H9 (cell line): ENCODE measurements at regions not wholly inside any gene's neighbourhood (a gene's known extent, or its start where the extent isn't known, plus 50 kb on each side); places are given as distances from the start of the nearest gene placed in this dataset.

Experiments
- DNase-seq: peaks from one replicate; pipeline ENCODE4 v3.0.0-alpha.2; 2017
- H2AFZ ChIP-seq: one replicate; pipeline ENCODE4 v1.6.1; 2013; ENCODE audit warnings: mild to moderate bottlenecking, low read length, control low read depth, moderate library complexity
- H2AK5ac ChIP-seq: 2 replicates; pipeline ENCODE4 v1.6.1; 2013; ENCODE audit warnings: low read length, control low read depth, mixed read lengths; ENCODE audit not compliant: insufficient read length
- H2BK120ac ChIP-seq: one replicate; pipeline ENCODE4 v1.6.1; 2013; ENCODE audit warnings: low read depth, mild to moderate bottlenecking, low read length, control low read depth, inconsistent platforms; ENCODE audit not compliant: poor library complexity, severe bottlenecking
- H2BK12ac ChIP-seq: 2 replicates; pipeline ENCODE4 v1.6.1; 2013; ENCODE audit warnings: low read length, control low read depth, mixed read lengths, low read depth; ENCODE audit not compliant: insufficient read length
- H2BK15ac ChIP-seq: 2 replicates; pipeline ENCODE4 v1.6.1; 2013; ENCODE audit warnings: low read depth, low read length, control low read depth
- H2BK20ac ChIP-seq: one replicate; pipeline ENCODE4 v1.6.1; 2013; ENCODE audit warnings: low read depth, mild to moderate bottlenecking, low read length, control low read depth, inconsistent platforms; ENCODE audit not compliant: poor library complexity, severe bottlenecking
- H2BK5ac ChIP-seq: 2 replicates; pipeline ENCODE4 v1.6.1; 2013; ENCODE audit warnings: low read length, control low read depth, mixed read lengths; ENCODE audit not compliant: insufficient read length
- H3K14ac ChIP-seq: 2 replicates; pipeline ENCODE4 v1.6.1; 2013; ENCODE audit warnings: low read length, control low read depth; ENCODE audit not compliant: insufficient read depth
- H3K18ac ChIP-seq: 2 replicates; pipeline ENCODE4 v1.6.1; 2013; ENCODE audit warnings: low read depth, mild to moderate bottlenecking, mixed read lengths, low read length, control low read depth; ENCODE audit not compliant: insufficient read length
- H3K23ac ChIP-seq: 2 replicates; pipeline ENCODE4 v1.6.1; 2013; ENCODE audit warnings: low read length, control low read depth, mixed read lengths, low read depth; ENCODE audit not compliant: insufficient read length
- H3K23me2 ChIP-seq: 2 replicates; pipeline ENCODE4 v1.6.1; 2013; ENCODE audit warnings: low read depth, mild to moderate bottlenecking, mixed read lengths, low read length, control low read depth; ENCODE audit not compliant: insufficient read length, poor library complexity, severe bottlenecking
- H3K27ac ChIP-seq: 2 replicates; pipeline ENCODE4 v1.5.1; 2013; ENCODE audit warnings: low read length, control low read depth, mixed read lengths, low read depth; ENCODE audit not compliant: insufficient read length
- H3K27me3 ChIP-seq: 2 replicates; pipeline ENCODE4 v1.6.1; 2013; ENCODE audit warnings: low read length, control low read depth, inconsistent platforms; ENCODE audit not compliant: insufficient read depth
- H3K4ac ChIP-seq: 2 replicates; pipeline ENCODE4 v1.6.1; 2013; ENCODE audit warnings: low read depth, mild to moderate bottlenecking, control low read depth, inconsistent platforms, low read length, moderate library complexity
- H3K4me1 ChIP-seq: 2 replicates; pipeline ENCODE4 v1.6.1; 2013; ENCODE audit warnings: low read length, control low read depth, inconsistent platforms; ENCODE audit not compliant: insufficient read depth
- H3K4me2 ChIP-seq: 2 replicates; pipeline ENCODE4 v1.6.1; 2013; ENCODE audit warnings: low read length, control low read depth, mixed read lengths; ENCODE audit not compliant: insufficient read length, insufficient read depth
- H3K56ac ChIP-seq: 2 replicates; pipeline ENCODE4 v1.6.1; 2013; ENCODE audit warnings: low read depth, mild to moderate bottlenecking, mixed read lengths, low read length, control low read depth; ENCODE audit not compliant: insufficient read length
- H3K79me1 ChIP-seq: 2 replicates; pipeline ENCODE4 v1.6.1; 2013; ENCODE audit warnings: low read depth, mild to moderate bottlenecking, moderate library complexity, low read length, control low read depth, inconsistent platforms; ENCODE audit not compliant: insufficient read depth, poor library complexity, severe bottlenecking
- H3K79me2 ChIP-seq: 2 replicates; pipeline ENCODE4 v1.6.1; 2013; ENCODE audit warnings: low read length, control low read depth, inconsistent platforms; ENCODE audit not compliant: insufficient read depth
- H3K9ac ChIP-seq: 2 replicates; pipeline ENCODE4 v1.6.1; 2013; ENCODE audit warnings: low read length, control low read depth, mixed read lengths; ENCODE audit not compliant: insufficient read length; ENCODE audit errors: extremely low read depth
- H3K9me3 ChIP-seq: one replicate; pipeline ENCODE4 v1.6.1; 2013; ENCODE audit warnings: low read depth, low read length, inconsistent platforms; ENCODE audit not compliant: control insufficient read depth
- H3T11ph ChIP-seq: one replicate; pipeline ENCODE4 v1.6.1; 2013; ENCODE audit warnings: mild to moderate bottlenecking, low read length, control low read depth, inconsistent platforms
- H4K20me1 ChIP-seq: one replicate; pipeline ENCODE4 v1.6.1; 2013; ENCODE audit not compliant: control insufficient read depth, insufficient read length, insufficient read depth
- H4K5ac ChIP-seq: 2 replicates; pipeline ENCODE4 v1.6.1; 2013; ENCODE audit warnings: low read depth, mild to moderate bottlenecking, mixed read lengths, low read length, control low read depth; ENCODE audit not compliant: insufficient read length
- H4K8ac ChIP-seq: replicated peaks from 2 replicates; pipeline ENCODE4 v1.6.1; 2013; ENCODE audit warnings: low read length, control low read depth, mixed read lengths, low read depth; ENCODE audit not compliant: insufficient read length
- H4K91ac ChIP-seq: 2 replicates; pipeline ENCODE4 v1.6.1; 2013; ENCODE audit warnings: low read depth, mild to moderate bottlenecking, moderate library complexity, mixed read lengths, low read length, control low read depth; ENCODE audit not compliant: insufficient read length
- H3K27ac Mint-ChIP-seq, 3 experiments: 2 replicates in 2 of 3; 3 replicates in 1 of 3; pipeline ENCODE4 v1.8.0; 2020 to 2021; ENCODE audit warnings: mixed read lengths in 3 of 3, mild to moderate bottlenecking in 1 of 3, moderate library complexity in 1 of 3
- H3K27me3 Mint-ChIP-seq: 2 replicates; pipeline ENCODE4 v1.8.0; 2021; ENCODE audit warnings: low read depth, mild to moderate bottlenecking, moderate library complexity, mixed read lengths
- H3K36me3 Mint-ChIP-seq, 3 experiments: 2 replicates in 2 of 3; 3 replicates in 1 of 3; pipeline ENCODE4 v1.8.0; 2020 to 2021; ENCODE audit warnings: low read depth in 3 of 3, mixed read lengths in 3 of 3; ENCODE audit not compliant: insufficient read depth in 1 of 3
- H3K4me1 Mint-ChIP-seq, 2 experiments: 2 replicates each; pipeline ENCODE4 v1.8.0; 2020; ENCODE audit warnings: mixed read lengths in 2 of 2
- H3K4me3 Mint-ChIP-seq, 2 experiments: 2 replicates in 1 of 2; 3 replicates in 1 of 2; pipeline ENCODE4 v1.8.0; 2020 to 2021; ENCODE audit warnings: mild to moderate bottlenecking in 2 of 2, mixed read lengths in 2 of 2, moderate library complexity in 1 of 2
- H3K9me3 Mint-ChIP-seq, 2 experiments: 2 replicates in 1 of 2; 3 replicates in 1 of 2; pipeline ENCODE4 v1.8.0; 2020; ENCODE audit warnings: mild to moderate bottlenecking in 2 of 2, mixed read lengths in 2 of 2, moderate library complexity in 1 of 2
- CTCF ChIP-seq: fragments of 200-600 bp; sonication (generic); conservative IDR thresholded peaks from 3 replicates; pipeline ENCODE4 v1.8.0; 2021; ENCODE audit warnings: antibody characterized with exemption, mild to moderate bottlenecking
- WGBS: extraction: QIAGEN DNeasy Blood & Tissue Kit; methylation state at CpG from one replicate; pipeline ENCODE4 v1.1.7; 2013; ENCODE audit warnings: missing lambda C conversion rate, low lambda C conversion rate, mixed read lengths; ENCODE audit not compliant: insufficient read length; ENCODE audit errors: extremely low coverage; 5-methylcytosine and 5-hydroxymethylcytosine counted together

DNA sequence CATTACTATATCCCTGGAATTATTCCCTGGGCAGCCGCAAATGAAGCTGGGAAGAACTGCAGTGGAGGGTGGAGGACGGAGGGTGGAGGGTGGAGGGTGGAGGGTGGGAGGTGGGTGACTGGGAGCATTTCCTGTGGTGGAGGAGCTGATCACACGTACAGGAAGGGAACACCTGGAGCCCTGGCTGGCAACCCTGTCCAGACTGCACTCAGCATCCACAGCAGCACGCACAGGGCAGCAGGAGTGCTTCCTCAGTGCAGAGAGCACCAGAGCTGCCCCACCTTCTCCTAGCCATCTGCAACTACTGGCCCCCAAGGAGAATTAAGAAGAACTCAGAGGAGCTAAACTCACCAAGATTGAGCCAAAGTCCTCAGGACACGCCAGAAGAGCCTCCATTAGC, 249.9 kb downstream of the EIPR1 start:
- no CpG with 5 or more reads among the region's 5 CpGs for WGBS
- no peak for TF ChIP-seq CTCF

More for the DNA sequence above, 249.9 kb downstream of the EIPR1 start:
- Histone ChIP-seq H3K79me2 (no peaks in the 10 kb centered on the region), H3K9ac (no peak overlapping the region), H3T11ph (no peak overlapping the region), H3K4me2 (no peak overlapping the region), H2BK15ac (no peak overlapping the region), H2BK20ac (no peak overlapping the region), H2AFZ (no peak overlapping the region), H3K56ac (no peak overlapping the region), H3K4me1 (no peaks in the 10 kb centered on the region; the same call in 1 of the 2 replicates), H3K27me3 (no peaks in the 10 kb centered on the region), H3K23me2 (no peaks in the 10 kb centered on the region), H3K18ac (no peak overlapping the region), H2BK12ac (no peak overlapping the region), H3K27ac (no peak overlapping the region), H3K14ac (no peak overlapping the region), H3K9me3 (no peaks in the 10 kb centered on the region), H2BK120ac (no peak overlapping the region), H4K5ac (no peak overlapping the region), H4K20me1 (no peaks in the 10 kb centered on the region), H4K91ac (no peak overlapping the region), H3K23ac (no peak overlapping the region), H2BK5ac (no peak overlapping the region), H3K4ac (no peak overlapping the region), H3K79me1 (no peaks in the 10 kb centered on the region), H2AK5ac (no peak overlapping the region), H4K8ac (no peak overlapping the region)
- Mint-ChIP-seq H3K9me3 (no peaks in the 10 kb centered on the region), H3K27me3 (peaks cover 4% of the 10 kb centered on the region), H3K27ac (no peak overlapping the region), H3K4me1 (peaks cover 4 to 10% of the 10 kb centered on the region in 2 experiments; a peak in 2 of 4 replicates), H3K4me3 (no peak overlapping the region), H3K36me3 (no peaks in the 10 kb centered on the region)
- no peak for DNase-seq
